GM19351 (cell line): ENCODE measurements at regions not wholly inside any gene's neighbourhood (a gene's known extent, or its start where the extent isn't known, plus 50 kb on each side); places are given as distances from the start of the nearest gene placed in this dataset.
"Not testable (repeated sequence)": the region's sequence is repeated elsewhere in the genome, so short reads cannot be mapped to it uniquely, and the experiment has no call there.

Experiments
- ATAC-seq: cut with Tn5 transposase; IDR thresholded peaks from one replicate; pipeline ENCODE4 v1.9.1; 2021; ENCODE audit warnings: mild to moderate bottlenecking, moderate library complexity; ENCODE audit not compliant: unreplicated experiment

DNA sequence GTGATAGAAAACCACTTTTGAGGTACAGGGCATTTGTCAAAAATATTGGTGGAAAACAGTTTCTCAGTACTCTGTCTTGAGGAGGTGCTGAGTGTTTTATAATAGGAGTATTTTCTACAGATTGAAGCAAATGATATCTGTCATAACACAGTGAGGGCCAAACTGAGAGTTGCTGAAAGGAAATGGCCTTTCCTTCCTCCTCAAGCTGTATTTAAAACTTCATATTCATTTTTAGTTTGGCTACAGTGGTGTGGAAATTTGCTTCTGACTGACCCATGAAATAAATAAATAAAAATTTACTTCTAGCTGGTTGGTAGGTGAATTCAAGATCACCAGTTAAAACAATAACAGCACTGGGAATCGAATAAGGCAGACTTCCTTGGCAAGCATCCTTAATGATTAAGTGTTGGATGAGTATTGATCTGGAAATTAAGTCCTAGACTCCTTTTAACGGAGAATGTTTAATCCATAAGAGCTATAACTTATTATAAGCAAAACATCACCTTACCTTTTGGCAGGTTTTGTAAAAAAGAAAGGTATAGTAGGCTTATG, 828.6 kb upstream of the CITED2 start:
- no peak for ATAC-seq

DNA sequence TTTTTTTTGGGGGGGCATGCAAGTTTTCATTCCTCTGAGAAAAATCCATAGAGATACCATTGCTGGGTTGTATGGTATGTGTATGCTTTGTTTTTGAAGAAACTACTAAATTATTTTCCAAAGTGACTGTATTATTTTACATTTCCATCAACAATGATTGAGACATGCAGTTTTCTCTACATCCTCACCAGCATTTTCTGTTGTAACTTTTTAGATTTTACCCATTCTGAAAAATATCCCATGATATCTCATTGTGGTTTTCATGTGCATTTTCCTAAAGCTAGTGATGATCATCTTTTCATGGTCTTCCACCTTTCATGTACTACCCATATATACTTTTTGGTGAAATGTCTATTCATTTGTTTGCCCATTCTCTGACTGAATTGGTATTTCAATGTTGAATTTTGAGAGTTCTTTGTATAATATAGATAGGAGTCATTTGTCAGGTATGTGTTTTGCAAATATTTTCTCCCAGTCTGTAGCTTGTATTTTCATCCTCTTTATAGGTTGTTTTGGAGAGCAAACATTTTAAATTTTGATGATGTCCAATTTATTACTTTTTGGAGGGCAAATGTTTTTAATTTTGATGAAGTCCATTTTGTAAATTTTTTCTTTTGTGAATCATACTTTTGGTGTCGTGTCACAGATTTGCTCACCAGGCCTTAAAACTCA, 827.5 kb upstream of the CITED2 start:
- no peak for ATAC-seq

DNA sequence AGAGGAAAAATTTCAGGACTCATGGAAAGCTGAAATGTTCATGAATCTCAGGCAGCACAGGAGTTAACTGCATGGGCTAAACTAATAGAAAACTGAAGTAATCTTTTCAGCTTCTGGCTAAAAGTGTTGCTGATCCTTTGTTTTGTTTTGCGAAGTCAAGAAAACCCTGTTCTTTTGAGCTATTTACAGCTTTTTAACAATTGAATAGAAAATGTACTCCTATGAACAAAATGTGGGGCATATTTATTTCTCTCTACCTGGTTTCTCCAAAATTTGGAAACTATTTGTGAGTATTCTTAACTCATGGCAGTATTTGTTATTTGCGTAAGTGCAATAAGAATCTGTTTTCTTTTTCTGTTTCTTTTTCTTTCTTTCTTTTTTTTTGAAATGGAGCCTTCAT, 818.8 kb upstream of the CITED2 start:
- ATAC-seq = no peak

DNA sequence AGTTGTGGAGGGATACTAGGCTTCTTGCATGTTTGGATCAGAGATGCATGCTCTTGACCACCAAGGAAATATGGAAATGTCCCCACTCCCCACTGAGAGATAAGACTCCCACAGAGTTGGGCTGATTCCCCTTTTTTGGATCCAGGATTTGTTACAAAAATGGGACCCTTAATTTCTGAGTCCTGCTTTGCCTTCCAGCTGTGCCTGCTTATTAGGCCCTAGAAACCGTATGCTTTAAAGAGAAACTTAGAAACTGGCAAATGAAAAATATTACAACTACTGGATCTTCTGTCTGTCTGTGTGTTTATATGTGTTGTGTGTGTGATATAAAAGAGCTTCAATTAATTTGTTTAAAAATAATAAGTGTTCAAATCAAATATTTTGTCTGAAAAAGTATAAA, 817.6 kb upstream of the CITED2 start:
- no peak for ATAC-seq

DNA sequence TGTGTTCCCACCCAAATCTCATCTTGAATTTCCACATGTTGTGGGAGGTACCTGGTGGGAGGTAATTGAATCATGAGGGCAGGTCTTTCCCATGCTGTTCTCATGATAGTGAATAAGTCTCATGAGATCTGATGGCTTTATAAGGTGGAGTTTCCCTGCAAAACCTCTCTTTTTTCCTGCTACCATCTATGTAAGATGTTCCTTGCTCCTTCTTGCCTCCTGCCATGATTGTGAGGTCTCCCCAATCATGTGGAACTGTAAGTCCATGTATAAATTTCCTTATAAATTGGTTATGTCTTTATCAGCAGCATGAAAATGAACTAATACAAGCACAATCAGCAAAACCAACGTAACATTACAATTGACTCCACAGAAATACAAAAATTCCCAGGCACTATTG, 814.8 kb upstream of the CITED2 start:
- not testable (repeated sequence) for ATAC-seq

DNA sequence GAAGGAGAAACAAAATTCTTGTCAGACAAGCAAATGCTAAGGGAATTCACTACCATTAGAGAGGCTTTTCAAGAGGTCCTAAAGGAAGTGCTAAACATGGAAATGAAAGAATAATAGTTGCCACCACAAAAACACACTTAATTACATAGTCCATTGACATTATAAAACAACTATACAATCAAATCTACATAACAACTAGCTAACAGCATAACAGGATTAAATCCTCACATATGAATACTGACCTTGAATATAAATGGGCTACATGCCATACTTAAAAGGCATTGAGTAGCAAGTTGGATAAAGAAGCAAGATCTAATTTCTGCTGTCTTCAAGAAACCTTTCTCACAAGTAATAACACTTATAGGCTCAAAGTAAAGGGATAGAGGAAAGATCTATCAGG, 811.5 kb upstream of the CITED2 start:
- no peak for ATAC-seq

DNA sequence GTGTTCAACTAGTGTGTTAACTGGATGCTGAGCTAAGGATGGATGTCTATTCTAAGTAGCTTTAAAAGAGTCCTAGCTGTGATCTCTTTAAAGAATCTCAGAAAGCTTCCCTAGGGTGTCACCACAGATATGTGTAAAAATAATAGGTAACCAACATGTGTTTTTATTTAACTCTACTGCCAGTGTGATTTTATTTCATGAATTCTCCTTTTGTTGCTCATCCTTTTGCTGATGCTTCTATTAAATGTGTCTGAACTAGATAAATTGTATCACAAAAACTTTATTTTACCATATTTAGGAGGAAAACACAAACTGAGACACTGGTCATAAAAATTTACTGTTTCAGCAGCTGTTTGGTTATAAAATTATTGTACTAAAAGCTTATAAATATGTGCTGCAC, 809.4 kb upstream of the CITED2 start:
- no peak for ATAC-seq

DNA sequence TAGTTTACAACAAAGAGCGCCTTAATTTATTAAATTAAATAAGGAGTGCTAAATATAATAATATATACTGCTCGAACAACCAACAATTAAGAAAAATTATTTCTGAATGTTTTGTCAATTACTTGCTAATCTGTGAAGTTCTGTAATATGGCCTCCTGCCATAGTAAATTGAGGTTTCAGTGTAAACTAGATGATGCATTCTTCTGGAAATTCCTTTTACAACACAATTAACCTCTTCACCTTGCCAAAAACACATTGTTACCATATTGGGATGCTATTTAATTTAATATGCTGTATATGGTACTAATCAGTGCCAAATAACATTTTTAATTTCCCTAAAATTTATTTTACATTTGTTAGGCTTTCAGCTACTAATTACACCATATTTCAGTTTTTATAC, 808.4 kb upstream of the CITED2 start:
- ATAC-seq = no peak

DNA sequence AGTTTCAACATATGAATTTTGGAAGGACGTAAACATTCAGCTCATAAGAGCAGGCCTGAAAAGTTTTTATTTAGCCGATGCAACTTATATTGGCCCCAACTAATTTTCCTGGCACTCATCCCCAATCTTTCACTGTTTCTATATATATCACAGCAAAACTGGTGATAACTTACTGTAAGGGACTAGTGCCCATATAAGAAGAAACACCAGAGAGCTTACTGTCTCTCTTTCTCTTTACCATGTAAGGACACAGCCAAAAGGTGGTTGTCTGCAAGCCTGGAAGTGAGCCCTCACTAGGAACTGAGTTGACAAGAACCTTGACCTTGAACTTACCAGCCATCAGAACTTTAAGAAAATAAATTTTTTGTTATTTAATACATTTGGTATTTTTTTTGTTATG, 807.4 kb upstream of the CITED2 start:
- ATAC-seq = no peak

DNA sequence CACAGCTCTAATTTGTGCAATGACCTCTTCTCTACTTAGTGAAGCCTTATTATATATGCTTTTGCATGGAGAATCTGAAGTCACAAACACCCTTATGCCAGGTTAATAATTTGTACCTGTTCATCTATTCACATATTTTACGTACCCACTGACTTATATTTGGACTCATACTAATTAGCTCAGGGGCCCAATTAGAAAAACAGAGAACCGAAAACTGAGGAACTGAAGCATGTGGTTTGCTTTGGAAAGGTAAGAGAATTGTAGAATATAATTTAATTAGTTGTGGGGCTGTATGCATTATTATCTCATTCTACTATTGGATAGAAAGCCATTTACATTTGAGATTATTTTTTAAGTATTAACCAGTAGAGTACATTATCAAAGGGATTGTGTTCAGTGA, 805.9 kb upstream of the CITED2 start:
- no peak for ATAC-seq

DNA sequence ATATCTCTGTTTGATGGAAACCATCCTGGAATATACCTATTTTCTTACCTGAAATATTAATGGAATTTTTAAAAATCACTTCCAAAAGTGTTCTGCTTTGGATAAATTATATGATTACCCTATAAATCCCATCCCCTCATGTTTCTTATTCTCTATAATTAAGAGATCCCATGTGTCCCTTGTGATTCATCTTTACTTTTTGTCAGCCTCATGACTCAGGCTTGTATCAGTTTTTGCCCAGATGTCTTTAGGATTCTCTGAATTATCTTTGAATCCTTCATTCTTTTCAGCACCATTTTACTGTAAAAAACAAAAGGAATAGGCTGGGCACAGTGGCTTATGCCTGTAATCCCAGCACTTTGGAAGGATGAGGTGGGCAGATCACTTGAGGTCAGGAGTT, 804.5 kb upstream of the CITED2 start:
- ATAC-seq = no peak

DNA sequence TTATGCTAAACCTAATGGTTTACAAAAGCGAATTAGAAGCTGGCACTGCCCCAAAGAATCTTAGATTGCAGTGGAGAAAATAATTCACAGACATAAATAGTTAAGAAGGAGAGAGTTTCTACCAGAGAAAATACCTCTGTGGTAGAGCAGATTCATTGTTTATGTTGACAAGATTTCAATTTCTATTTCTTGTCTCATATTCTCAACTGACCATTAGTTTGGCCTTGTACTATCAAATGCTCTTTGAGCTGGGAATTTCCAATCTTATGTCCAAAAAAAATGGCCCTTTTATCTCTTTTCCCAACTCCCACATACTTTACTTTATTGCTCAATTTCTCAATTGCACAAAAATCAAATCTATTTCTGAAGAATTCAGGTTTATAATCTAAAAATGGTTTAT, 804.1 kb upstream of the CITED2 start:
- no peak for ATAC-seq

DNA sequence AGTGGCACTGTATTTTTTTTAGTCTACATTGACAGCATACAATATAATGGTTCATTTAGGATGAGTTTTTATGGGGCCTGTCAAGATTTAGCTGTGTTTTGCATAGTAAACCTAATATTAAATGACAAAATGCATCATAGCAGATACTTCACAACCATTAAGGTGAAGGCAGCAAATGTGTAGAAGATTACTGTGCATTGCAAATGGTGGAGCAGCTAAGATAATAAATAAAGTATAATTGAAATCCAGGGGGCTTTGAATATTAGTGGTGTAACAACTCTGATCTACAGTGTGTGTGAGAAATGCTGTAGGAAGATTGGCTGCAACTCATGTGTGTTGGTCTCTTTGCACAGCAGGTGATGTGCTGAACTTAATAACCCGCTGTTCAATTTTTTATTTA, 801.9 kb upstream of the CITED2 start:
- no peak for ATAC-seq

DNA sequence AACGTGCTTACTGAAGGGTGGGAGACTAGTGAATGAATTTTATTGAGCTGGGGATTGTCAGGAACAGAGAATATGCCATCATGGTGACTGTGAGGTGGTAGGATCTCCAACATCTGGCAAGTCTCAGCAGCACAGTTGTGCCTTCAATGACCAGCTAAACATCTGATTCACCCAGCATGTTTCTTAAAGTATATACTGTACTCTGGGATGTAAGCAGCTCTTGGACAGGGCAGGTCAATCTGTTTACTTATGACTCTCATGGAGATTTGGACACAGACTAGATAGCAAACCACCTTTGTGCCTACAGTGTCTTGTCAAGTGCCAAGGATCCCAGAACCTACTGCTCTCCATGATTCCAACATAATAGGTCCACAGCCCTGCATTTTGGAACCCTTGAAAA, 801.0 kb upstream of the CITED2 start:
- ATAC-seq = no peak

DNA sequence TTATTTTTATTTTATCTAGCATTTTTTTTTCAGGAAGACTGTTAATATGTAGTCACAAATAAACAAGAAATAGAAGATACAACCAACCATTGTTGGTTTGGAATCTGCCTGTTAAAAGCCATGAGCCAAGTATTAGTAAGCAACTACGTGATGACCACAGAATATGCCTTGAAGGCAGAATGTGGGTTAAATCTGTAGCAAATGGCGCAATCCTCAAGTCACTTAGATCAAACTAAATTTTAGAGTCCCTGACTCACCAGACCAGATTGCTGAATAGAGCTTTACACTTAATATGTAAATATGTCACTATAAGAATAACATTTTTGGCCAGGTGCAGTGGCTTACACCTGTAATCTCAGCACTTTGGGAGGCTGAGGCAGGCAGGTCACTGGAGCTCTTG, 800.1 kb upstream of the CITED2 start:
- no peak for ATAC-seq

DNA sequence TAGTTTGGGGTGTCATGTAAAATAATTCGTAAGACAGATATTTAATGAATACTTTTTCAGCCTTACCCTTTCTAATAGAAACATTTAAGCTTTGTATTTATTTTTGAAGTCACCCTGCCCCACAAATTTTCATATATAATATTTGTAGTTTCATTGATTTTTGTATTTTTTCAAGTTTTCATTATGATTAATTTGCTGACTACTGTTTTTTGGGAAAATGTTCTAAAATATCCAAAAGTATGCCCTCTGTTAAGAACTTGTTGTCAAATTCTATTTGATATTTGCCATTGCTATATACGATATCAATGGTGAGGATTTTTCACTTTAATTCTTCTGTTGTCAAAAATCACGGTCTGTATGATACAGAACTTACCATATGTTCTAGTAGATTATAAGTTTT, 793.9 kb upstream of the CITED2 start:
- no peak for ATAC-seq

DNA sequence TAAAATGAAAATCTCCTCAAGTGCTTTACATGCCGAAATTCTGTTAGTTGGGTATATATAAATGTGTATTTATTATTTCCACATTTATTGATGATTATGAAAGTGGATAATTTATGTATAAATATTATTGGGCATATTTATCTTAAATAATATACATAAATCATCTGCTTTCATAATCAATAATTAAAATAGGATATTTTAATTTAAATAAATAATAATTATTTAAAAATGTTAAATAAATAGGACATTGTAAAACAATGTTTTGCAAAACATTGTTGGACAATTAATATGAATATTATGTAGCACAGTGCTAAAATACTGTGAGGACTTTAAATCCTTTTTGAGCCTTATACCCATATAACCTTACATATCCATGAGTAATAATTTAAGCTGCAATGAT, 786.5 kb upstream of the CITED2 start:
- no peak for ATAC-seq

DNA sequence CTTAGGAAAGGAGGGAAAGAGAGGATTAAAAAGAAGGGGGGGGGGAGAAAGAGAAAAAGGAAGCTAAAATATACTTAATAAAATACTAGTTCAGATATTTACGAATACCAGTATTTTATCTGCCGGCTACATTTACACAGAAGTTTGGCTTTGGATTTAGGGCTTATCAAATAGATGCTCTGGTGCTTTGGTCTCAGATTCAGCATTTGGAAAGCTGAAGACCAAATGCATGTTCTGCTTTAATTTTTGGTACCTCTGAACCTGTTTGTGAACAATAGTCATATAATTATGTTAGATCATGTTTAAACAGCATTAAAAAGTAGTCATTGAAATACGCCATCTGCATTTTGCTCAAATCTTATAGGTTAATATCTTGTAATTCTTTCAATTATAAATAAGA, 786.0 kb upstream of the CITED2 start:
- no peak for ATAC-seq

DNA sequence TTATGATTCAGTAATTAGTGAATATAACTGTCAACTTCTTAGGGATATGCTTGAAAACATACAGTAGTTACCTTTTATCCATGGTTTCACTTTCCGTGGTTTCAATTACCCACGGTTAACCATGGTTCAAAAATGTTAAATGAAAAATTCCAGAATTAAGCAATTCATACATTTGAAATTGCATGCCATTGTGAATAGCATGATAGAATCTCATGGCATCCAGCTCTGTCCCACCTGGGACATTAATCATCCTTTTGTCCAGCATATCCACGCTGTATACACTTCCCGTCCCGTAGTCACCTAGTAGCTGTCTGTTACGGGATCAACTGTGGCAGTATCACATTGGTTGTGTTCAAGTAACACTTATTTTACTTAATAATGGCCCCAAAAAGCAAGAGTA, 781.7 kb upstream of the CITED2 start:
- ATAC-seq = no peak

DNA sequence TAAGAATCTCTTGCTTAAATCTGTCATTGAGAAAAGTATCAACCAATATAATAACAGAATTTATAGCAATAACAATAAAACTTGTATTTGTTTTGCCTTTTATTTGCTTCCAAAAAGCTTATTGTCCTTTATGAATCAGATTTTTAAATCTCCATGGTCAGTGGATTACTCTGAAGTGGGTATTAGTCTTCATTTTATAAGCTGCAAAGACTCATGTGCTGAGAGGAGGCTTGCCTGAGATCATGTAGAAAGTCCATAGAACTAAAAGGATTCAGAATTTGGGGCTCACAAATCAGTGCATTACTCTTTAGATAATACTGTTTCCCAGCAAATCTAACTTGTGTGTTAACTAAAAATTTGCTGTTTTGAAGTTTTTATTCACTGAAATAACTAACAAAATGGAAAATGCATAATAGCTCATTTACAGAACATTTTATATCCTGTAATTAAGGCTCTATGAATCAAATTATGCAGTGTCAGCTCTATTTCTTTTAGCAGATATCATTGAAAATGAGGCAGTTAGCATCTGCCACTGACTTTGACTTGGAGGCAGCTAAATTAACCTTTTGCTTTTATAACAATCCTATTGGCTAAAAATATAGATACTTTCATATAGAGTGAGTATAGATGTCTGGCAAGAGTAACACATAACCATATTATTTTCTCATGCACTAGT, 781.1 kb upstream of the CITED2 start:
- no peak for ATAC-seq

DNA sequence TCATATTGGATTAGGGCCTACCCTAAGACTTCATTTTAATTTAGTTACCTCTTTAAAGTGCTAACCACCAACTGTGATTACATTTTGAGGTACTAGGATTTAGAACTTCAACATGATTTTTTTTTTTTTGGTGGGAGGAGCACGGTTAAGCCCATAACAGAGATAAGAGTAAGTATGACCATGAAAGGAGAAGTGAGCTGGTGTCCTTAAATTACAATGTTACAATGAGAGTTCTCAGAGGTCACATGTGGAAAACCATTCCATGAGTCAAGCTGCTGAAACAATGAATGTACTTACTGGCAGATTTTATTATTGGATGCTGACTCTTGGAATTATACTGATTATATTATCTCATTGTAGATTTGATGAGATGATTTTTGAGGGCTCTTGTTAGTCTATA, 779.3 kb upstream of the CITED2 start:
- ATAC-seq = no peak
